NOMO-1 treated with DMSO at 0.1 percent for 48 hours (cell line): ENCODE measurements at regions not wholly inside any gene's neighbourhood (a gene's known extent, or its start where the extent isn't known, plus 50 kb on each side); places are given as distances from the start of the nearest gene placed in this dataset.
"Not testable (repeated sequence)": the region's sequence is repeated elsewhere in the genome, so short reads cannot be mapped to it uniquely, and the experiment has no call there.

Source experiments
- DNase-seq: peaks from one replicate; lab custom pipeline; 2025; ENCODE audit not compliant: unreplicated experiment; lab: John Stamatoyannopoulos, UW

GRCh38 chrX:80929251-80929650, 119.6 kb upstream of the BRWD3 start:
- no peak for DNase-seq

GRCh38 chrX:80917919-80918318, 108.2 kb upstream of the BRWD3 start:
- DNase-seq = no peak

- not testable (repeated sequence) for DNase-seq
Measured at GRCh38 chrX:80912351-80912750, 102.7 kb upstream of the BRWD3 start.

- no peak for DNase-seq
Measured at GRCh38 chrX:80879916-80880315, 70.2 kb upstream of the BRWD3 start.

- DNase-seq = no peak
Measured at GRCh38 chrX:80879143-80879542, 69.5 kb upstream of the BRWD3 start.

GRCh38 chrX:80876877-80877276, 67.2 kb upstream of the BRWD3 start:
- DNase-seq = peak; percentile 11
